ENCODE measurements at regions not wholly inside any gene's neighbourhood (a gene's known extent, or its start where the extent isn't known, plus 50 kb on each side); places are given as distances from the start of the nearest gene placed in this dataset.

DNA sequence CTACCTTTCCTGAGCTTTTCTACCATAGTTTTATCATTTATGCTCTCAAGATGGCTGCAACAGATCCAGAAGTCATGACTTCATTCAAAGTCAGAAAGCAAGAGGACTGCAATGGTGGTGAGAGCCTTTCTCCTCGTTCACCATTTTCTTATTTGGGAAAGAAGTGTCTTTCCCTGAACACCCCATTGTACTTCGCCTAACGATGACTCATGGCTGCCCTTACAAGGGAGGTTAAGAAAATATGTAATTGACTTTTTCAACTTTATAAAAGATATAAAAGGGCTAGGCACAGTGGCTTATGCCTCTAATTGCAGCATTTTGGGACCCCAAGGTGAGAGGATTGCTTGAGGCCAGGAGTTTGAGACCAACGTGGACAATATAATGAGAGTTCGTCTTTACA lies 541.7 kb downstream of the METTL15 start:
- TF ChIP-seq, protein P1, sequence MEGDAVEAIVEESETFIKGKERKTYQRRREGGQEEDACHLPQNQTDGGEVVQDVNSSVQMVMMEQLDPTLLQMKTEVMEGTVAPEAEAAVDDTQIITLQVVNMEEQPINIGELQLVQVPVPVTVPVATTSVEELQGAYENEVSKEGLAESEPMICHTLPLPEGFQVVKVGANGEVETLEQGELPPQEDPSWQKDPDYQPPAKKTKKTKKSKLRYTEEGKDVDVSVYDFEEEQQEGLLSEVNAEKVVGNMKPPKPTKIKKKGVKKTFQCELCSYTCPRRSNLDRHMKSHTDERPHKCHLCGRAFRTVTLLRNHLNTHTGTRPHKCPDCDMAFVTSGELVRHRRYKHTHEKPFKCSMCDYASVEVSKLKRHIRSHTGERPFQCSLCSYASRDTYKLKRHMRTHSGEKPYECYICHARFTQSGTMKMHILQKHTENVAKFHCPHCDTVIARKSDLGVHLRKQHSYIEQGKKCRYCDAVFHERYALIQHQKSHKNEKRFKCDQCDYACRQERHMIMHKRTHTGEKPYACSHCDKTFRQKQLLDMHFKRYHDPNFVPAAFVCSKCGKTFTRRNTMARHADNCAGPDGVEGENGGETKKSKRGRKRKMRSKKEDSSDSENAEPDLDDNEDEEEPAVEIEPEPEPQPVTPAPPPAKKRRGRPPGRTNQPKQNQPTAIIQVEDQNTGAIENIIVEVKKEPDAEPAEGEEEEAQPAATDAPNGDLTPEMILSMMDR (IDR thresholded peaks at IDR 0.05; ENCODE audit: control insufficient read depth, insufficient read depth, low read depth, low read length, missing control alignments), result no peak
- H3K4me3 ChIP-seq (ENCODE audit: control insufficient read depth, low read depth, low read length), result no peak overlapping the region
- DNase-seq (ENCODE audit: low read depth), result no peak

DNA sequence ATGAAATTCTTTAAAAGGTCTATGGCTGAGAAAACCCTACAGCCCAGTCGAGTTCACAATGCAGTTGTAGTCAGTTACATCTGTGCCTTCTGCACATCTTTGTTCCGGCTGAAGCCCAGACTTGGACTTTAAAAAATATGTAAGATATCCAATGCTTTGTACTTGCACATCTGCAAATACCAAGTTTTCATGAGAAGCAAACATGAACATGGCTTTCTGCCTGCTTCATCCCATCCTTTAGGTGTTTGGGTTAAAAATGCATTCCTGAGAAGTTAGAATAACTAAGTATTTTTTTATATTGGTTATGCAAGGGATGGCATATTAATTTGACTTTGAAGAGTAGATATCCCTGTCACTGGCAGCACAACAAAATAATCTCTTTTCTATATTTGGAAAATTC lies 528.4 kb downstream of the METTL15 start:
- no peak for DNase-seq (ENCODE audit: low read depth)
- TF ChIP-seq, protein P1 (IDR thresholded peaks at IDR 0.05; ENCODE audit: control insufficient read depth, insufficient read depth, low read depth, low read length, missing control alignments), result no peak
- H3K4me3 ChIP-seq (ENCODE audit: control insufficient read depth, low read depth, low read length), result no peak overlapping the region

DNA sequence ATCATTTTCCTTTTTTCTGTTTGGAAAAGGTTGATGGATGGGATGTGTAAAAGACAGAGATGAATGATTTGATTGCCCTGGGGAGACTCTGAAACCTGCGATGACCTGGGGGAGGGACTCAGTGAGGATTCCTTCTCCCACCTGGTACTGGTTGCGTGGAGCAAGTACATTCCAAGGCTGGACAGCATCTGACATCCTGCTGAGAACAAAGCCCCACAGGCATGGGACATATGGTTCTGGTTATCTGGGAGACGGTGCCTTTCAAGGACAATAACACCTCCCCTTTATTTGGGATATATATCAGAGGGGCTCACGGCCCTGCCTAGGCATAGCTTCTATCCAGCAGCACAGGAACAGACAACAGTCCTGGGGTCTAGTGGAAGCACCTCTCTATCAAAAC lies 527.8 kb downstream of the METTL15 start:
- H3K4me3 ChIP-seq (ENCODE audit: control insufficient read depth, low read depth, low read length), result no peak overlapping the region
- TF ChIP-seq, protein P1 (IDR thresholded peaks at IDR 0.05; ENCODE audit: control insufficient read depth, insufficient read depth, low read depth, low read length, missing control alignments), result no peak
- DNase-seq (ENCODE audit: low read depth), result no peak

DNA sequence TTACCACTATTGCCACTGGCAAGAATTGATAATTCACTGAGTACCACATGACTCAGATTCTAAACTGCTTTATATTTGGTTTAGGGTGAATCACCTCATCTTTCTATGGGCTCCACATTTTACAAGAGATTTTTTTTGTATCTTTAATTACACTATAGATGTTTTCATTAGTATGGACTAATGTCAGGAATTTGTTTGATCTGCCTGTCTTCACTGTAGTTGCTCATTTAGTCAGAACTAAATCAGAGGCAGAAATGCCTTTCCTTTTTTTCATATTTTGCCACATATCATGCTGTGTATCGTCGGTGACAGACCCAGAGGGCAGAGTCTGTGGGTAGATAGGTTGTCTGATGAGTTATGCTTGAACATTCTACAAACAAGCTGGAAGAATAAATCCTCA lies 524.1 kb downstream of the METTL15 start:
- no peak overlapping the region for H3K4me3 ChIP-seq (ENCODE audit: control insufficient read depth, low read depth, low read length)
- DNase-seq (ENCODE audit: low read depth), result peak; percentile 18
- TF ChIP-seq, protein P1 (IDR thresholded peaks at IDR 0.05; ENCODE audit: control insufficient read depth, insufficient read depth, low read depth, low read length, missing control alignments), result no peak

DNA sequence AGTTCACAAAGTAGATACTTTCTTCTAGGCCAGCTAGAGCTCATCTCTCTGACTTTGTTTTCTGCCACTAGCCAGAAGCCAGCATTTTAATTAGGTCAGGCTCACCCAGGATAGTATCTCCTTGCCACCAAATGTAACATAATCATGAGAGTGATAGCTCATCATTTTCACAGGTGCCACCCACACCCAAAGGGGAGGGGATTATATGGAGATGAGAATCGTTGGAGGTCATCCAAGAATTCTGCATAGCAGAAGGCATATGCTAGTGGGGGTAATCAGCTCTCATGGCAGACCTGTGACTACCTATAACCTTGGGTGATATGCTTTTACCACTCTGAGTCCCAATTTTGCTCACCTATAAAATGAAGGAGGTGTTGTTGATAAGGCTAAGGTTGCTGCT lies 523.0 kb downstream of the METTL15 start:
- TF ChIP-seq, protein P1 (IDR thresholded peaks at IDR 0.05; ENCODE audit: control insufficient read depth, insufficient read depth, low read depth, low read length, missing control alignments), result no peak
- no peak for DNase-seq (ENCODE audit: low read depth)
- H3K4me3 ChIP-seq (ENCODE audit: control insufficient read depth, low read depth, low read length), result no peak overlapping the region

DNA sequence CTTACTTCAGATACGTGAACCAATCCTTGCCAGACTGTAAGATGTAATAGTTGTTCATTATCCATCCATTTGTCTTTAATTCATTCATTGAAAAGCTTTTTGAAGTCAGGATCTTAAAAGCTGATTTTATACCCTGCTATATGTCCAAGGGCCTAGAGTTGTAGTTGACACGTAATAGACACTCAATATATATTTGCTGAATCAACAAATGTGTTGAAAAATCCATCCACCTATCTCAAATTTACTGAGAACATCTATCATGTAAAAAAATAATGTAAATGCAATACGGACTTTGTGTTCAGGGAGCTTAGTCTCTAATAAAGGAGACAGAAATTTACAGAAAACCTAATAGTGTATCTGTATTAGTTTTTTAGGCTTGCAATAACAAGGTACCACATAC lies 521.0 kb downstream of the METTL15 start:
- no peak overlapping the region for H3K4me3 ChIP-seq (ENCODE audit: control insufficient read depth, low read depth, low read length)
- TF ChIP-seq, protein P1 (IDR thresholded peaks at IDR 0.05; ENCODE audit: control insufficient read depth, insufficient read depth, low read depth, low read length, missing control alignments), result no peak
- DNase-seq (ENCODE audit: low read depth), result no peak

DNA sequence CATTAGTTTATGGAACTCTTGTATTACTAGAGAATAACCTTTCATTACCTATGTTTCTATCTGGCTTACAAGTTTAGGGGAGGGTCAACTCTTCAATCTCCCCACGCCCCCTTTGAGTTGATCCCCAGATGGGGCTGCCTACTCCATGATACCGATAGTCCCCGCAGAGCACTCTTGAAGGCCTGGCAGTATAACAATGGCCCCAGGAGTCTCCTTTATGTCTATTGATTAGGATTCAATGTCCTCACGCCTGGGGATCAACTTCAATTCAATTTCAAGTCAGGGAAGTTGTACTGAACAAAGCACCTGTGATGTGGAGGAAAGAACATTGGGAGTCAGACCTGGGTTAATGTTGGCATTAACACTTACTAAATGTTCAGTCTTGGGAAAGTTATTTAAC lies 520.2 kb downstream of the METTL15 start:
- no peak for DNase-seq (ENCODE audit: low read depth)
- TF ChIP-seq, protein P1 (IDR thresholded peaks at IDR 0.05; ENCODE audit: control insufficient read depth, insufficient read depth, low read depth, low read length, missing control alignments), result no peak
- no peak overlapping the region for H3K4me3 ChIP-seq (ENCODE audit: control insufficient read depth, low read depth, low read length)
